G401 (cell line): ENCODE measurements at regions not wholly inside any gene's neighbourhood (a gene's known extent, or its start where the extent isn't known, plus 50 kb on each side); places are given as distances from the start of the nearest gene placed in this dataset.

ENCODE experiments used
- DNase-seq: peaks from one replicate; pipeline ENCODE4 v3.0.0-alpha.2; 2015; ENCODE audit warnings: low spot score
- in situ Hi-C: cut with HindIII; loops from 2 replicates; pipeline ENCODE4 v1.10.0; 2016; ENCODE audit warnings: low sequenced_read_pairs, mixed read lengths

DNA sequence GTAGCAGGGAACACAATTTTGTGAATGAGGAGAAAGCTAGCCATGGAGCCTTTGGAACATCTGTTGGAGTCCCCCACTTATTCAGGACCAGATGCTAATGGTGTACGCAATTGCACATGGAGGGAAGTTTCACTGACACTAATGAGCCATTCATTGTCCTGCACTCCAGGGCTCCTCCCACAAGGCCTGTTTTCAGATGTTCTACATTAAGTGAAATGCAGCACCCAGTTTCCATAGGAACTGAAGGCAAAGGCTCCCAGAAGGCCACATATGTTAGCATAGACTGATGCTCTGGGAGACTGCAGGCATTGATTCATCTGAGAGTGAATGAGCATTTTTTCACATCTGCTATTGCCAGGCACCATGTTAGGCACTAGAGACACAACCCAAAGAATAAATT is 399.5 kb downstream of the ETS1 start:
- no peak for DNase-seq
- in situ Hi-C loops = no loop called here

DNA sequence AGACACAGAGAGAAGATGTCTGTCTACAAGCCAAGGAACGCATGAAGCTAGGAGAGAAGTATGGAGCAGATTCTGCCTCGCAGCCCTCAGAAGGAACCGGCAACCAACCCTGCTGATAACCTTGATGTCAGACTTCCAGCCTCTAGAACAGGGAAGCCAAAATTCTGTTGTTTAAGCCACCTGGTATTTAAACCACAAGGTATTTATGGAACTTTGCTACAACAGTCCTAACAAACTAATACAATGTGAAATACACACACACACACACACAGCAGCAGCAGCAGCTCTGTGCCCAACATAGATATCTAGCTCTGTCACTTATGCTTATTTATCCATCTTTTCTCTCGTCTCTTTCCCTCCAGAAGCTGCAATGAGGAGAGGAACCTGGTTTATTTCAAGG is 400.0 kb downstream of the ETS1 start:
- in situ Hi-C loops = no loop called here
- no peak for DNase-seq

DNA sequence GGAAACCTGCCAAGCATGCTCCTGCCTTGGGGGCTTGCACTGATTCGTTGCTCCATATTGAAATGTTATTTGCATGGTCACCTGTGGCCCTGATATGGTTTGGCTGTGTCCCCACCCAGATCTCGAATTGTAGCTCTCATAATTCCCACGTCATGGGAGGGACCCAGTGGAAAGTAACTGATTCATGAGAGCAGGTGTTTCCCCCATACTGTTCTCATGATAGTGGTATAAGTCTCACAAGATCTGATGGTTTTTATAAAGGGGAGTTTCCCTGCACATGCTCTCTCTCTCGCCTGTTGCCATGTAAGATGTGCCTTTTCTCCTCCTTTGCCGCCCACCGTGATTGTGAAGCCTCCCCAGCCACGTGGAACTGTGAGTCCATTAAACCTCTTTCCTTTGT is 402.4 kb downstream of the ETS1 start:
- in situ Hi-C loops = no loop called here
- no peak for DNase-seq

DNA sequence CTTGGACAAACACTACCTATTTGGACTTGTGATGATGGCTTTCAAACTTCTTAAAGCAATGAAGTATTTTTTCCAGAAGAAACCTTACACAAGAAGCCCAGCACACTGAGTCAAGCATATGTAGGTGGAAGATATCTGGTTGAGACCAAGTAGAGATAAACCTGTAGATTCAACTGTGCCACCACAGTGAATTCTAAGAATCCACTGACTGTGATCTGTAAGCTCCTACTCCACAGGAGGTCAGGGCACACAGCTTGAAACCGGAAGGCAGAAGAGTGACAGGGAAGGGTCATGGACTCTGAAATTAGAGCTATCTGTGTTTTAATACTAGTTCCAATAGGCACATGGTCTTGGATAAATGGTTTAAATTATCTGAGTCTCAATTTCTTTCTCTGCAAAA is 404.5 kb downstream of the ETS1 start:
- no peak for DNase-seq
- in situ Hi-C loops = no loop called here

DNA sequence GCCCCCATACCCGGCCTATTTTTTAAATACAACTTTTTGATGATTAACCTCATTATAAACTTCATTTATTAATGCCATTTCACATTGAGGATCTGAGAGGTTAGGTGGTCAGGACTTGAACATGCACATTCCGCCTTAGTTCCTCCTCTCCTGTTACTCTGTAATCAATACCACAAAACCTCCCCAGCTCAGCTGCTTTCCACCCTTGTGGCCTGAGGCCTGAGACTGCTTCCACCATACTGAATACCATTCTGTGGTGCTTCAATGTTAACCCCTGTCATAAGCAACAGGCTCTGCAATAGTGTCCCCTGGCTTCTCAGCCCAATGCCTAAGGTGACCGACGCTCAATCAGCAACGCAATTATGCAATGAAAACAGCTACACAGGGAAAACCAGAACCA is 405.4 kb downstream of the ETS1 start:
- in situ Hi-C loops = no loop called here
- no peak for DNase-seq

DNA sequence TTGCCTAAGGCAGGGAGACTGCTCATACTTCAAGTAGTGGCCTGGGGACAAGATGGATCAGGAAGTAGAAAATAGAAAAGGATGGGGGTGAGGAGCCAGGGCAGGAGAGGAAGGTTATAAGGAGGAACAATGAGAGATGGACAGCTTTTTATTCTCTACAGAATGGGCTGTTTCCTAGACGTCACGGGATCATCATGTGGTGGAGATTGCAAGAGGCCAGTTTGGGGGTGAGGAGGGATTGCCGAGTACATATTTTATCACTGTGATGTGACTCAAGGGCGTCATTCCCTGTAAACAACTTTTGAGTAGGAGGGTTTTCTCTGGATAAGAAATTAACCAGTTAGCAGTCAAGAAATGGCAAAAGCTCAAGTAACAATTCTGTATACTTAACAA is 406.3 kb downstream of the ETS1 start:
- no peak for DNase-seq
- in situ Hi-C loops = no loop called here

DNA sequence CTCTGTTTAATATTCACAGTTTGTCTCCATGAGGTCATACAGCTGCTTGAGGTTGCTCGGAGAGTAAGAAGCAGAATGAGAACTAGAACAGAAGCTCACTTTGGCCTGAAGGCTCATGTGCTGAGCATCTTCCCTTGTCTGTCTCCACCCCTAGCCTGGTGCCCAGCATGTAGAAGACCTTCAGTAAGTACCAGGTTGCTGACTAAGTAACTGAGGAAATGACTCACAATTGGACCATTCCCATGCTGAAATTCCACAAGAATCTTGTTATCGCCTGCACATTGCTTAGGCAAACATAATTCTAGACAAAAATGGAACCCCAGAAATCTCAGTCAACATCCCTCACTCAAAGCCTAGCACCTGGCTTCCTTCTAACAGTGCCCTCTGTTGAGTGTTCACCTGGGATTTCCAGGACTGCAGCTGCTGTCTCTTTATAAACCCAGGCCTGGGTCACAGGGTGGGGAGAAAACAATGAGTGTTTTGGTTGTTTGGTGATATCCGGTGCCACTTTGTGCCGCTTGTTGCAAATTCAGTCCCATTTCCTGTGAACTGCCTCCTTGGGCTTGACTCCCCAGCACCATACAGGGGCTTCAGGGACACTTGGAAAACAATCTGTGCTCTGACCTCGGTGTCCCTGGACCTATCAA is 406.8 kb downstream of the ETS1 start:
- in situ Hi-C loops = no loop called here
- no peak for DNase-seq

DNA sequence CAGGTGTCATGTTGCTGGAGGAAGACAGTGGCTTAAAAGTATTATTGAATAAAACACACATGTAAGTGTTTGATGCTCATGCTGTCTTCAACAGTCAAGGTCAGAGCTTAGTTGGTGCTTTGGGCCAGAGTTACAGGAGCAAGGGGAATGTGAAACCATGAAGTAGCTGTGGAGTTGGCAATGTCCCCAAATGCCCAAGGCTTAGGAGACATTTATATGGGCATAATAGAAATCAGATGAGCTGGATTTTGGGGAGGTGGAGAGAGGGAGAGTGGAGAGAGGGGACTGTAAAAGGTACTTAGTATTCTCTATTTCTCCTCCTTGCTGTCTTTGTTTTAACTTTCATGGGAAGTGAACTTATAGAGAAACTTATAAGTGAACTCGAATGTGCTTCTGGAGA is 407.8 kb downstream of the ETS1 start:
- DNase-seq = no peak
- in situ Hi-C loops = no loop called here

DNA sequence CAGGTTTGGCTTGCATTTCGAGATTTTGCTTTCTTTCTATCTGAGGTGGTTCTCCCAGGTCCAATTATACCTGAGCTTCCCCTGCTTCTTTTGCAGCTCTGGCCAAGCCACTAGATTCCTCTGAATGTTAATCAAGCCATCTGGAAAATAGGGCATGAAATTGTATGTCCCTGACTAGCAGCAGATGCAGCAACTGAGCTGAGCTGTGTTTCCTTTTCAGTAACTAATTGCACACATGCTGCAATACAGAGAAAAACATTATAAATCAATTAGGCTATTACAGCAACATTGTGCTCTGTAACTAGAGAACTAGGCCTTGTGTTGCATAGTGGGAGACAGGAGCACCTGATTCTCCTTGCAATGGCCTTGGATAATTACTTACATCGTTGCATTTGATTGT is 408.3 kb downstream of the ETS1 start:
- peak; percentile 23 for DNase-seq
- in situ Hi-C loops = no loop called here

DNA sequence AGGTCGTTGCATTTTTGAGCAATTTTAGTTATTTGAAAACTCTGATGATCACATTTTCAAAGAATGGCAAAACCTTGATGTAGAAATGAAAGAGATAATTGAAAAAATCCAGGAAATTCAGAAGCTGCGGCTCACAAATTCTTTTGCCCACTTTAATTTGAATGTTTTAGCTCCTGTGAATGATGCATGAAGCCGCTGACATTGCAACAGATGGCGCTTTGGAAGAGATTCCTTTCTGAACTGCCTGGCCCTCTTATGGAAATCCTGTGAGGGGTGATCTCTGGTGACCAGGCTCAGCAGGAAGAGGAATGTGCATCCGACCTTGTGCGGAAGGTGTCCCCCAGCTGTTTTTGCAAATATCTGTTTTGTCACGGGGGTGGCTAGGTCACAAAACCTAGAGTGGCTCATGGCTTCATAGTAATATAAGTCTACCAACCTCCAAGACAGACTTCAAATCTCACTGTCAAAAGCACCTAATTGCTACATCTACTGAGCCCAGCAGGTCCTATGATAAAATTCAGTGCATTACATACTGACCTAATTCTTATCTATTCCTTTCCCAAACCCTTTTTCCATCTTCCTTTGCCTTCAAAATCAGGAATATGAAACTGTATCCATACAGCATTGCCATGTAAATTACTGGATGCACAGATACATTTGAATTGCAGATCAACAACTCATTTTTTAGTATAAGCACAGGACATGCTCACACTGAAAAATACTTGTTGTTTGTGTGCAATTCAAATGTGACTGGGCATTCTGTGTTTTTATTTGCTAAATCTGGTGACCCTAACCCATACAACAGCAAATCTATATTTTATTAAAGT is 412.7 kb downstream of the ETS1 start:
- in situ Hi-C loops = no loop called here
- DNase-seq = peak; percentile 68

DNA sequence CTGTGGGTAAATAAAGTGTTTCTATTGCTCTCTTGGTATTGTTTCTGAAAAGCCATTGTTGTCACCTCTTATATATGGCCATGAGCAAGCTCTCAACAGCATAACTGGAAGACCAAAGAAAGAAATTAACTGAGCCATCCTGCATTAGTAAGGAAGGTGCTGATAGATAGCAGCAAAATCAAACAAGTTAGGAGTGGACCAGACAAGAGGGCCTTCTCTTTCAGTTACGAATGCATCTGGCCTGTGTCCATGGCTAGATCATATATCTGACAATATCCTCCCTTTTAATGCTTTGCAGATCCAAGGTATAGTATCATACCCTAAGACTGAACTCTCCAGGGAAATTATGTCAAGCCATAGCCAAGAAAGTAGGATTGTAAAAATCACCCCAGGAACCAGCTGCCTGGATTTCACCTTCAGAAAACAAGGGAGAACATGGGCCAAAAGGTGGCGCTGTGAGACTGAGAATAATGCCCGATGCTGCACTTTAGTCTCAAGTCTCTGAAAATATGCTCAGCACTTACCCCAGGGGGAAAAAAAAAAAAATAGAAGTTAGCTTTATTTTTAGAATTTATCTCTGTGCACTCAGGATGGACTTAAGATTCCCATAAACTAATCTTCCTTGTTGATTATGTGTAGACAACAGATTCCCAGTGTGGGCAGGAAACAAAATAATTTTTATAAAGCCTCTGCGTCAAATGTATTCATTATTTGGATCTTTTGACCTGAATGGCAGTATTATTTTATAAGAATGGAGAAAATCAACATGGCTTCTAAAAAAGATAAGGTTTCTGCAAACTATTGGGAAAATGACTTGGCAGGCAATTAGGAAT is 415.1 kb downstream of the ETS1 start:
- DNase-seq = peak; percentile 79
- in situ Hi-C loops = no loop called here

DNA sequence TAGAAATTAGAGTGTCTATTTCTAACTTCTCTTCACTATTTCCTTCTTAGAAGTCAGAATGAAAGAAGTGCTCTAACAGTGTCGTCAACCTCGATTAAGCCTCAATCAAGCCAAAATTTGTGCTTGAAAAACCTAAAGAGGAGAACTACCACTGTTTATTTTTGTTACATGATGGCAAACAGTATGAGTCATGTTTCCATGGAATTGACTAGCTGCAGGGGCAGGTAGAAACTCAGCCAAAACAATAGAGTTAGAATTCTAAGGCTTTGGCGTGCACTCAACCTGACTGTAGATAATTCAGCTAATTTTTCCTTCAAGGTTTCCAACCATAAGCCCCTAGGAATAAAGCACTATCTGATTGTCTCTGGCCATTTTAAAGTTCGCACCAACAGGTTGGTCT is 415.9 kb downstream of the ETS1 start:
- in situ Hi-C loops = no loop called here
- no peak for DNase-seq

DNA sequence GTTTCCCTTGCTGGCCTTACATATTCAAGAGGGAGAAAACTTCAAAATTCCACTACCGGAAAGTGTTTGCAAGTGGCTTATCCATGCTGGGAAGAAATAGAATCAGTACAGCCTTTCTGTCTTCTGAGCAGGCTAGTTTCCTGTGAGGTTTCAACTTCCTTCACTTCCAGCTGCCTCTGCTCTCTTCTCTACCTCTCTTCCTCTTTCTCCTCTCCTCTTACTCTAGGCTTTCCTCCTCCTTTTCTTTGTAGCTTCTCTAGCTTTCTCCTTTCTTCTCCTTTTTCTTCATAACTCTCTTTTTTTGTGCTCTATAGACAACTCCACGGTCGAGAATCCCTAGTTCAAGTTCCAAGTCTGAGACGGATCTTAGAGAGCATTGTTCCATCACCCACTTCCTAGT is 421.8 kb downstream of the ETS1 start:
- DNase-seq = no peak
- in situ Hi-C loops = no loop called here

DNA sequence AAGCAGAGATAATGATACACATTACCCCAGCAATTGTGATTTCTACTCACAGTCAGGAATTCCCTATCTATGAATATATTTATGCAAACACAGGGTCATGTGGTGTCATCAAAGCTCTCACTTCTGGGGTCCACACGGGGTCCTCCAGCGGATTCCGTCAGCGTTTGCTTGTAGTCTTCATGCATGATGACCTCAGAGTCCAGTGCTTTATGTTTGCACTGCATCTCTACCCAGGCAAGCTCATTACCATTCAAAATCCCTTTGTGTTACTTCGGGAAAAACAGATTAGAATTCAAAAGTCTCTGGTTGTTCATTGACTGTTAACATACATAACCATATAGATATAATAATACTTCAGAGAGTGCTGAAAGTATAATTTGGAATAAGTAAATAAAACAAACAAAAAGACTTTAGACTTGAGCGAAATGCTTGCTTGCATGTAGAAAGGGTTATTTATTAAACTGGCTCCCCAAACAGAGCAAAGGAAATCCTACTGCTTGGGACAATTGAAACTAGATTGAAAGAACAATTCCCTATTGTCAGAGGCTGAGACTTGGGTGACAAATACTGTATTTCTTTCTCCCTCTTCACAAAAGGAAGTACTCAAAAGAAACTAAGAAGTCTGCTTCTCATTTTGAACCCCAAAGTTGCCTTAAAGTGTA is 423.1 kb downstream of the ETS1 start:
- in situ Hi-C loops = no loop called here
- DNase-seq = no peak

DNA sequence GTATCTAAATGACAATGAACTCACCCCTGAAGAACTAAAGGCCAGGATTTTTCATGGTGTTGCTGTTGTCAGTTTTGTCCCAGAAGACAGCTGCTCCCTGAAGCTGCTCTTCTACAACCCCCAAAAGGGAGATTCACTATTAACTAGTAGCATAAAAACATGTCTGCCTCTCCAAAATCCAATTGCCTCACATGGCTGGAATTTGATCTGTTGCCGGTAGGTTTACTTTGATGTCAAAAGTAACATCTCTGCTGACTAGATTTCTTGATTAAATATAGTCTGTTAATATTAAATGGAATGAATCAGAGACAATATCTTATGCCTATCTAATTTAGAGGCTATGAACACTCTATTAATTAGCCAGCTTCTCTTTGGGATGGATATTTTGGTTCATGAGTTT is 425.4 kb downstream of the ETS1 start:
- no peak for DNase-seq
- in situ Hi-C loops = no loop called here

DNA sequence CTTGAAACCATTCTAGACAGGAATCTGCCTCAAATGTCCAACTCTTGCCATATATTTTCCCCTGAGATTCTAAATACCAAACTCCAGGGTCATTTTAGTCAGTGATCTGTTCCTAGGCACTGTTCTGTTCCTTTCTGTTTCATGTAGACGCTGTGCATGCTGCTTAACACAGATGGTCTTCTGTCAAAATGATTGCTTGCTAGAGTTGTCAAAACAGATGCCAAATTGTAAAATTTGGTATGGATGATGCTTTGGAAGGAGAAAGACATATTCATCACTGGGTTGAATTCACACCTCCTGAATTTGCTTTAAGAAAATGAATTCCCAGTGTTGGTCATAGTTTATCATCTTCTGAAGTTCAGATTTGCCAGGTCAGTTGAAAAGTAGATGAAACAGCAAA is 425.9 kb downstream of the ETS1 start:
- in situ Hi-C loops = no loop called here
- no peak for DNase-seq

DNA sequence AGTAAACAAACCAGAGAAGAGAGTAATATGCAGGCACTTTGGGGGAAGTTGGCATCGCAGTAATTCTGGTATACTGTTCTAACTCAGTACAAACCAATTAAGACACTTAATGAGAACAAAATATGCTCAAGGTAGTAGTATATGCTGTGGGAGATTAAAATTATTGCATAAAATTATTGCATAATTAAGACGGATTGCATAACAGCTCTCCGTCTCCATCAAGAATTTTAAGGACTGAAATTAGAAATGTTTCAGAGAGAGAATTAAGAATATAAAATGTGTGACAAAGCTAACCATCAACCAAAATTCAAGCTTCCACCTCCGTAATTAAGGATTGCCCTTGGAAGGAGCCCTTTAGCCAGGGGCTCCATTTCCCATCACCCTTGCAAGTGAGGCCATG is 428.5 kb downstream of the ETS1 start:
- in situ Hi-C loops = no loop called here
- DNase-seq = no peak

DNA sequence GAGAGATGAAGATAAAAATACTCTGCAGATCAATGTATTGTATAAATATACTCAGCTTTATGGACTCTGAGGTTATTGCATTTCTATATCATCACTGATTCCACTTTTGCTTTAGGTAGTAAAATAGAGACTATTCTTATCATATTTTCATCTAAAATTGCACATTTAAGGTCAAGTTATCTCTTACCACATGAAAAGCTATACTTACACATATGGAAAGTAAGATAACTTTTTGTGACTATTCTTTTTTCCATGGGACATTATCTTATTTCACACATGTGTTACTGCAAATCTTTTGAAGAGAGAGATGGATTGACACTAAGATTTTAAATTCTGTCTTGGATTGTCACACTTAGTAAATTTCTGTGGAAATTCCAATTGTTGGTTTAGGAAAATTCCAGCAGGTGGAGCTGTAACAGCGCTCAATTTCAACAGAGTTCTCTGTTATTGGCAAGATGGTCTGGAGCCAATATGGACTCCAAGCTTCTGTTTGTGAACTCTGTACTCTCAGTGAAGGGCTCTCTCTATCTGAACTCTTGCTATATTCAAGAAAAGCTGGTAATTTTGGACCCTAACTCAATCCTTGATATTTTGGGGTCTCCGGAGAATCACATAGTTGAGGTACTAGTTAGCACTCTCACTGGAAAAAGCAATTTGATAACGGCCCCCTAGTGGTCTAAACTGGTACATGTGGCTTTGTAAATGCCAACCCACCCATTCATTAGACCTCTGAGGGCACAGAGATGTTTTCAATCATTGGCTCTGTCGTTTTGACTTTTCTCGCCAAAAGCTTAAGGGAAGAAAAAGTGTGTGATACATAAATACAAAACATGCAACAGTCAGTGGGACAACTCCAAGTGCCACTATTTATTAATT is 429.7 kb downstream of the ETS1 start:
- DNase-seq = peak; percentile 53
- in situ Hi-C loops = no loop called here

DNA sequence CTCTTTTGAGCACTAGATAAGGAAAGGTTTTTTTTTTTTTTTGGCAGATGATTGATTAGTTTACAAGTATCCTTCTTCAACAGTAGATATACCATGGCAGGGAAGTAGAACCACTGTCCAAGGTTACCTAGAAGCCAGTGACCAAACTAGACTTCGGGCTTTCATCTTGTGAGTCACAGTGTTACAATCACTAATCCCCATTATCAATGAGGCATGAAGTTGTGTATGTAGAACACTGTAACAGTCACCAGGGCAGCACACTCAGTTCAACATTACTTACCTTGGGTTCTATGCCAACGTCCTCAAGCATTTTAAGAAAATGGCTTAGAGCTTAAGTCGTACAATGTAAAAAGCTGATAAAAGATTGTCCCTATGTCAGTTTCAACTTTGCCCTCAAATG is 430.9 kb downstream of the ETS1 start:
- no peak for DNase-seq
- in situ Hi-C loops = no loop called here
